Psoas muscle (tissue), 7 donors: ENCODE measurements at regions not wholly inside any gene's neighbourhood (a gene's known extent, or its start where the extent isn't known, plus 50 kb on each side); places are given as distances from the start of the nearest gene placed in this dataset.
"Not testable (repeated sequence)": the region's sequence is repeated elsewhere in the genome, so short reads cannot be mapped to it uniquely, and the experiment has no call there.

Experiments
- ATAC-seq, 4 donors: fragments of 200-7000 bp; cut with Tn5 transposase; one replicate each; pipeline ENCODE4 v1.9.1; 2020; ENCODE audit warnings: moderate library complexity in 3 of 4, mild to moderate bottlenecking in 2 of 4
- DNase-seq, 2 donors: peaks; one replicate each; pipeline ENCODE4 v3.0.0-alpha.2; 2020
- H3K27ac ChIP-seq: fragments of 200-600 bp; one replicate; pipeline ENCODE4 v1.8.0; 2022
- H3K27me3 ChIP-seq, 3 donors: fragments of 200-600 bp in 1 of 3; one replicate each; pipeline versions ENCODE4 v1.6.1 to v1.8.0; 2013 to 2022; ENCODE audit warnings: low read length in 2 of 3, mild to moderate bottlenecking in 2 of 3, moderate library complexity in 1 of 3; ENCODE audit not compliant: insufficient read depth in 3 of 3
- H3K36me3 ChIP-seq, 2 donors: fragments of 200-600 bp in 1 of 2; one replicate each; pipeline versions ENCODE4 v1.6.1 to v1.8.0; 2013 to 2022; ENCODE audit warnings: low read depth in 1 of 2, mild to moderate bottlenecking in 1 of 2, moderate library complexity in 1 of 2; ENCODE audit not compliant: insufficient read depth in 1 of 2
- H3K4me1 ChIP-seq: fragments of 200-600 bp; one replicate; pipeline ENCODE4 v1.8.0; 2022
- H3K4me3 ChIP-seq: fragments of 200-600 bp; one replicate; pipeline ENCODE4 v1.8.0; 2022; ENCODE audit warnings: mild to moderate bottlenecking
- H3K9me3 ChIP-seq: fragments of 200-600 bp; one replicate; pipeline ENCODE4 v1.8.0; 2022
- WGBS, 3 donors: extraction: QIAGEN DNeasy Blood & Tissue Kit; methylation state at CpG; one replicate each; pipeline versions ENCODE4 v1.1.6 to v1.1.7; 2013; 5-methylcytosine and 5-hydroxymethylcytosine counted together
- intact Hi-C, 2 donors: fragments of 100-400 bp; cut with DNase I; formaldehyde crosslinking; loops; one replicate each; pipeline versions ENCODE4 v1.11.0 to v1.14.2; 2022
- TF ChIP-seq, protein P1 (sequence below): fragments of 200-600 bp; IDR thresholded peaks from one replicate; pipeline ENCODE4 v1.8.0; 2022; ENCODE audit warnings: antibody characterized with exemption
- donor health status: healthy with polysubstance abuse.
- donor health status: DM: no; HTN: no; CAD: no; lungs with moderate emphysema.
- donor health status: Bipolar disorder and iron deficiency.
- donor health status: healthy.
- donor health status: DM: yes; HTN: yes; CAD: no.
- donor health status: DM: no; HTN: no; CAD: no.
- donor health status: DM: yes; HTN: yes; CAD: no.

DNA sequence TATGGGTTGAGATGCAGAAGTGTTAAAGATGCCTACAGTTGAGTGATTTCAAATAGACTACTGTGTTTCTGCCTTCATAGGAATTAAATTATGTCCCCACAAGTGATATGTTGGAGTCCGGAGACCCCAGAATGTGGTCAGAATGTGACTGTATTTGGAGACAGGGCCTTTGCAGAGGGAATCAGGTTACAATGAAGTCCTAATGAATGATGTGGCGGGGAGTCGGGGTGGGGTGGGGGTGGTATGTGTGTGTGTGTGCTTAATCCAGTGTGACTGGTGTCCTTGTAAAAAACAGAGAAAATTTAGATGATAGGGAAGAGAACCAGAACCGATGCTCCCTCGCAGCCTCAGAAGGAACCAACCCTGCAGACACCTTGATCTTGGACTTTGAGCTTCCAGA, 448.2 kb downstream of the QKI start:
- Histone ChIP-seq H3K27me3 (no peaks in the 10 kb centered on the region), H3K4me1 (no peaks in the 10 kb centered on the region), H3K9me3 (no peaks in the 10 kb centered on the region), H3K4me3 (no peak overlapping the region), H3K36me3 (no peaks in the 10 kb centered on the region), H3K27ac (no peak overlapping the region)
- no peak for ATAC-seq
- intact Hi-C loops, result no loop called here
- DNase-seq, result no peak
- TF ChIP-seq, protein P1, sequence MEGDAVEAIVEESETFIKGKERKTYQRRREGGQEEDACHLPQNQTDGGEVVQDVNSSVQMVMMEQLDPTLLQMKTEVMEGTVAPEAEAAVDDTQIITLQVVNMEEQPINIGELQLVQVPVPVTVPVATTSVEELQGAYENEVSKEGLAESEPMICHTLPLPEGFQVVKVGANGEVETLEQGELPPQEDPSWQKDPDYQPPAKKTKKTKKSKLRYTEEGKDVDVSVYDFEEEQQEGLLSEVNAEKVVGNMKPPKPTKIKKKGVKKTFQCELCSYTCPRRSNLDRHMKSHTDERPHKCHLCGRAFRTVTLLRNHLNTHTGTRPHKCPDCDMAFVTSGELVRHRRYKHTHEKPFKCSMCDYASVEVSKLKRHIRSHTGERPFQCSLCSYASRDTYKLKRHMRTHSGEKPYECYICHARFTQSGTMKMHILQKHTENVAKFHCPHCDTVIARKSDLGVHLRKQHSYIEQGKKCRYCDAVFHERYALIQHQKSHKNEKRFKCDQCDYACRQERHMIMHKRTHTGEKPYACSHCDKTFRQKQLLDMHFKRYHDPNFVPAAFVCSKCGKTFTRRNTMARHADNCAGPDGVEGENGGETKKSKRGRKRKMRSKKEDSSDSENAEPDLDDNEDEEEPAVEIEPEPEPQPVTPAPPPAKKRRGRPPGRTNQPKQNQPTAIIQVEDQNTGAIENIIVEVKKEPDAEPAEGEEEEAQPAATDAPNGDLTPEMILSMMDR, result no peak
- 87 to 92% (median 88%) methylated on average over 5 of the region's 5 CpGs for WGBS, 3 donors

DNA sequence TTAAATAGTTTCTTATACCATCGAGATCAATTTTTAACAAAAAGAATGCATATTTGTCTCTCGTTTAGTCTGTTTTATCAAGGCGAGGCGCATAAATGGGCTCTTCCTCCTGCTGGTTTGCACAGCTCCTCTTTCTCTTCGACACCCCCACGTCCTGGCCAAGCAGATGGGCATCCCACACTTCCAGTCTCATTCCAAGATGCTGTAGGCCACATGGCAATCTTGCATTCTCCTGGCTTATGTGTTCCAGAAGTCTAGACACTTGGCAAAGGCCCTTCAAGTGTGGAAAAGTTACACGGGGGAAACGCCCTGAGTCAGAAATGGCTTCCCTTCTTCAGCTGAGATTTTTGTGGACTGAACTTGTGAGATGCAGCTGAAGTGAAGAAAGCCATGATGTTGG, 447.1 kb downstream of the QKI start:
- Histone ChIP-seq H3K27me3 (no peaks in the 10 kb centered on the region), H3K4me3 (no peak overlapping the region), H3K27ac (no peak overlapping the region), H3K36me3 (no peaks in the 10 kb centered on the region), H3K4me1 (no peaks in the 10 kb centered on the region), H3K9me3 (no peaks in the 10 kb centered on the region)
- 83 to 91% (median 85%) methylated on average over 8 of the region's 8 CpGs for WGBS, 3 donors
- DNase-seq (no peak), ATAC-seq (no peak)
- intact Hi-C loops, result no loop called here
- TF ChIP-seq, protein P1, result no peak

DNA sequence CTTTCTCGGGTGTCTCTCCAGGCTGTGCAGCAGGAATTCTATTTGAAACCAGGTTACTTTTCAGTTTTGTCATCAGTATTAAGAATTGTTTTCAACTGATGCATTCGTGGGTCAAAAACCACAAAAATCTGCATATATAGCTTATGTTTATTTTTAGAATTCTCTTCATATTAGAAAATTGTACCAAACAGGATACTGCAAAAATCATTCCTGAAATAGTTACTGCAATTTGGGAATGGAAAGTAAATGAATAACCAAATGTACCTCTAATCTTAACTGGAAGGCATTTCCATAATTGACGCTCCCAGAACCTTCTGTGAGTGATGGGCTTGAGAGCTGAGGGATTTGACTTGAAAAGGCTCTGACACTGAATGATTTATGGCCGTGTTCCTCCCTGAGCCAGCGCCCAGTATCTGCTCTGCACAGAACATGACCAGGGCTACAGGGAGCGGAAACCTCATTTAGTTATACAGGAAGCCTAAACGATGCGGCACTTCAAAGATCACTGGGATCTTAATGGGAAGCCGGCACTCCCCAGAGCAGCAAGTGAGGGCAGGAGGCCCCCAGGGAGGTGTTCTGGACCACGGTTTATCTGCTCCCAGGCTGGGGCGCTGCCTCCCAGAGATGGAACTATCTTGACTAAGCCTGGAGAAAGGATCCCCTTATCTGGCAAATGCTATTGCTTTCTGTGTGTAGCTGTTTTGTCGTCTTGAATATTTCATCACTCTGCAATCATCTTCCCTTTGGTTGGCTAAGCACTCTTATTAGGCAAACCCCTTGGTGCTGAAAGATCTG, 446.0 kb downstream of the QKI start:
- intact Hi-C loops, result no loop called here
- ATAC-seq (peak in 3 of 4 donors; percentile 19 to 67 (median 44)), DNase-seq (peak in 1 of 2 donors; percentile 60)
- Histone ChIP-seq H3K27ac (no peak overlapping the region), H3K4me3 (peak overlapping the region; percentile 25), H3K4me1 (no peaks in the 10 kb centered on the region), H3K36me3 (no peaks in the 10 kb centered on the region), H3K27me3 (no peaks in the 10 kb centered on the region), H3K9me3 (no peaks in the 10 kb centered on the region)
- 48 to 58% (median 57%) methylated on average over 12 of the region's 12 CpGs for WGBS, 3 donors
- TF ChIP-seq, protein P1, result no peak

DNA sequence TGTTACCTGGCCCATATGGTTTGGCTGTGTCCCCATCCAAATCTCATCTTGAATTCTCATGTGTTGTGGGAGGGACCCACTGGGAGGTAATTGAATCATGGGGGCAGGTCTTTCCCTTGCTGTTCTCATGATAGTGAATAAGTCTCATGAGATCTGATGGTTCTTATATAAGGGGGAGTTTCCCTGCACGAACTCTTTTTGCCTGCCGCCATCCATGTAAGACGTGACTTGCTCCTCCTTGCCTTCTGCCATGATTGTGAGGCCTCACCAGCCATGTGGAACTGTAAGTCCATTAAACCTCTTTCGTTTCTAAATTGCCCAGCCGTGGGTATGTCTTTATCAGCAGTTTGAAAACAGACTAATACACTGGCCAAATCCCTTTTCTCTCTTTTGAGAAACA, 444.4 kb downstream of the QKI start:
- ATAC-seq, H3K36me3 ChIP-seq, DNase-seq, H3K4me1 ChIP-seq, H3K27ac ChIP-seq, H3K9me3 ChIP-seq, H3K27me3 ChIP-seq, intact Hi-C loops, H3K4me3 ChIP-seq: not testable (repeated sequence)
- WGBS, 3 donors, result 95 to 98% (median 96%) methylated on average over 5 of the region's 5 CpGs

DNA sequence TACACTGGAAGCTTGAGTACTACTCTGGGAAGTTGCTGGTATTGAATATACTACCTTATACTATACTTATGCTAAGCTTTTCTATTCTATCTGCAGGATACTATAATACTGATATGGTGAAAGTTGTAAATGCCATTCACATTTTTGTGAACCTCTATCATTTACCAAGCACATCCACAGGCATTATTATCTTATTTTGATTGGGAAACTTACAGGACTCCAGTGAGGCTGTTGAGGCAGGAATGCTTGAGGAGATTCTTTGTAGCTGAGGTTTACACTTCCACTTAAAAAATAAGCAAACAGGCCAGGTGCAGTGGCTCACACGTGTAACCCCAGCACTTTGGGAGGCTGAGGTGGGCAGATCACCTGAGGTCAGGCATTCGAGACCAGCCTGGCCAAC, 442.9 kb downstream of the QKI start:
- Histone ChIP-seq H3K36me3 (no peaks in the 10 kb centered on the region), H3K4me3 (no peak overlapping the region), H3K27me3 (no peaks in the 10 kb centered on the region), H3K27ac (no peak overlapping the region), H3K9me3 (no peaks in the 10 kb centered on the region), H3K4me1 (no peaks in the 10 kb centered on the region)
- no peak for ATAC-seq
- intact Hi-C loops, result no loop called here
- TF ChIP-seq, protein P1, result no peak
- no peak for DNase-seq
- WGBS, 3 donors, result 77 to 90% (median 79%) methylated on average over 2 of the region's 2 CpGs
